PC-9 (cell line): ENCODE measurements at regions not wholly inside any gene's neighbourhood (a gene's known extent, or its start where the extent isn't known, plus 50 kb on each side); places are given as distances from the start of the nearest gene placed in this dataset.

Experiments
- BruUV-seq: library from RNA; stranded (reverse); fragments of 400-500 nt; replicated peaks from 2 replicates; lab custom pipeline; 2021; lab: Mats Ljungman, UMichigan
- CTCF ChIA-PET: fragments of 300-600 bp; sonication (Branson Sonifier 250); formaldehyde crosslinking; loops from one replicate; lab custom pipeline; 2022; ENCODE audit warnings: antibody characterized with exemption; lab: Charles Lee
- POLR2A ChIA-PET: fragments of 300-600 bp; sonication (Branson Sonifier 250); formaldehyde crosslinking; loops from one replicate; lab custom pipeline; 2022; ENCODE audit warnings: antibody characterized with exemption; ENCODE audit not compliant: unreplicated experiment; lab: Charles Lee
- DNase-seq, 2 experiments: peaks; one replicate each; pipeline versions ENCODE4 v3.0.0 to v3.0.0-alpha.2; 2015 to 2022; ENCODE audit warnings: mixed read lengths in 1 of 2
- H2AFZ ChIP-seq: fragments of 200-600 bp; sonication (generic); 2 replicates; pipeline ENCODE4 v1.8.1; 2017; ENCODE audit warnings: antibody characterized with exemption
- H3F3A ChIP-seq: fragments of 200-600 bp; sonication (generic); 2 replicates; pipeline ENCODE4 v1.8.1; 2017; ENCODE audit warnings: antibody characterized with exemption, mild to moderate bottlenecking, low read depth; ENCODE audit not compliant: insufficient read depth
- H3K27ac ChIP-seq: fragments of 200-600 bp; sonication (generic); 2 replicates; pipeline ENCODE4 v1.6.1; 2016; ENCODE audit warnings: mixed run types
- H3K27me3 ChIP-seq: fragments of 200-600 bp; sonication (generic); 2 replicates; pipeline ENCODE4 v1.6.1; 2016; ENCODE audit warnings: low read depth, mixed run types; ENCODE audit not compliant: insufficient read depth
- H3K36me3 ChIP-seq: fragments of 200-600 bp; sonication (generic); 2 replicates; pipeline ENCODE4 v1.6.1; 2016; ENCODE audit warnings: low read depth, mixed run types
- H3K4me1 ChIP-seq: fragments of 200-600 bp; sonication (generic); replicated peaks from 2 replicates; pipeline ENCODE4 v1.6.1; 2016; ENCODE audit warnings: mixed run types; ENCODE audit not compliant: insufficient read depth
- H3K4me2 ChIP-seq: fragments of 200-600 bp; sonication (generic); 2 replicates; pipeline ENCODE4 v1.6.1; 2017; ENCODE audit warnings: mixed run types
- H3K4me3 ChIP-seq: fragments of 200-600 bp; sonication (generic); 2 replicates; pipeline ENCODE4 v1.6.1; 2016; ENCODE audit warnings: mixed run types
- H3K79me2 ChIP-seq: fragments of 200-600 bp; sonication (generic); 2 replicates; pipeline ENCODE4 v1.6.1; 2017; ENCODE audit warnings: low read depth, mixed run types
- H3K9me2 ChIP-seq: fragments of 200-600 bp; sonication (generic); 2 replicates; pipeline ENCODE4 v1.8.1; 2017; ENCODE audit warnings: mild to moderate bottlenecking; ENCODE audit not compliant: insufficient read depth
- H3K9me3 ChIP-seq: fragments of 200-600 bp; sonication (generic); 2 replicates; pipeline ENCODE4 v1.8.1; 2016; ENCODE audit warnings: low read depth; ENCODE audit not compliant: insufficient read depth
- H4K20me1 ChIP-seq: fragments of 200-600 bp; sonication (generic); 2 replicates; pipeline ENCODE4 v1.8.1; 2017; ENCODE audit not compliant: insufficient read depth
- CTCF ChIP-seq: fragments of 200-600 bp; sonication (generic); conservative IDR thresholded peaks from 2 replicates; pipeline ENCODE4 v1.6.1; 2017; ENCODE audit warnings: mixed run types, antibody characterized with exemption, mild to moderate bottlenecking, moderate library complexity
- EZH2 ChIP-seq: fragments of 200-600 bp; sonication (generic); IDR thresholded peaks from 2 replicates; pipeline ENCODE4 v1.8.0; 2017; ENCODE audit warnings: antibody characterized with exemption, low read depth
- intact Hi-C: fragments of 100-400 bp; cut with micrococcal nuclease; formaldehyde crosslinking; loops from one replicate; pipeline ENCODE4 v1.10.0; 2022; ENCODE audit not compliant: unreplicated experiment

- ChIA-PET POLR2A (no interaction called here), CTCF (no interaction called here)
- Histone ChIP-seq H4K20me1 (no peaks in the 10 kb centered on the region), H3K79me2 (no peaks in the 10 kb centered on the region), H3F3A (no peaks in the 10 kb centered on the region), H3K4me3 (no peak overlapping the region), H3K4me2 (no peak overlapping the region), H3K36me3 (no peaks in the 10 kb centered on the region), H2AFZ (no peak overlapping the region), H3K9me2 (no peaks in the 10 kb centered on the region), H3K9me3 (no peaks in the 10 kb centered on the region), H3K27me3 (no peaks in the 10 kb centered on the region), H3K4me1 (no peaks in the 10 kb centered on the region), H3K27ac (no peak overlapping the region)
- no TSS peak for BruUV-seq
- TF ChIP-seq EZH2 (no peak), CTCF (no peak)
- intact Hi-C loops = no loop called here
- no peak for DNase-seq
Observed at GRCh38 chr10:64037071-64037661, 516.0 kb downstream of the REEP3 start.

GRCh38 chr10:64038107-64038506 lies 516.9 kb downstream of the REEP3 start:
- Histone ChIP-seq H3F3A (no peaks in the 10 kb centered on the region), H3K9me3 (no peaks in the 10 kb centered on the region), H3K27ac (no peak overlapping the region), H3K4me2 (no peak overlapping the region), H3K27me3 (no peaks in the 10 kb centered on the region), H3K9me2 (no peaks in the 10 kb centered on the region), H3K36me3 (no peaks in the 10 kb centered on the region), H3K79me2 (no peaks in the 10 kb centered on the region), H3K4me3 (no peak overlapping the region), H4K20me1 (no peaks in the 10 kb centered on the region), H3K4me1 (no peaks in the 10 kb centered on the region), H2AFZ (no peak overlapping the region)
- no peak for DNase-seq
- BruUV-seq = no TSS peak
- ChIA-PET POLR2A (no interaction called here), CTCF (no interaction called here)
- TF ChIP-seq EZH2 (no peak), CTCF (no peak)
- intact Hi-C loops = no loop called here

GRCh38 chr10:64039198-64039597 lies 518.0 kb downstream of the REEP3 start:
- Histone ChIP-seq H2AFZ (no peak overlapping the region), H3K9me3 (no peaks in the 10 kb centered on the region), H3K4me3 (no peak overlapping the region), H3K4me1 (no peaks in the 10 kb centered on the region), H3F3A (no peaks in the 10 kb centered on the region), H3K4me2 (no peak overlapping the region), H4K20me1 (no peaks in the 10 kb centered on the region), H3K36me3 (no peaks in the 10 kb centered on the region), H3K79me2 (no peaks in the 10 kb centered on the region), H3K27ac (no peak overlapping the region), H3K9me2 (no peaks in the 10 kb centered on the region), H3K27me3 (no peaks in the 10 kb centered on the region)
- ChIA-PET CTCF (no interaction called here), POLR2A (no interaction called here)
- TF ChIP-seq EZH2 (no peak), CTCF (no peak)
- no peak for DNase-seq
- no TSS peak for BruUV-seq
- intact Hi-C loops = no loop called here
